Inflammatory macrophage treated with lipopolysaccharide for 4 hours (primary cell): ENCODE measurements at regions not wholly inside any gene's neighbourhood (a gene's known extent, or its start where the extent isn't known, plus 50 kb on each side); places are given as distances from the start of the nearest gene placed in this dataset.
"Not testable (repeated sequence)": the region's sequence is repeated elsewhere in the genome, so short reads cannot be mapped to it uniquely, and the experiment has no call there.

Source experiments
- DNase-seq: peaks from one replicate; pipeline ENCODE4 v3.0.0-alpha.2; 2020

DNA sequence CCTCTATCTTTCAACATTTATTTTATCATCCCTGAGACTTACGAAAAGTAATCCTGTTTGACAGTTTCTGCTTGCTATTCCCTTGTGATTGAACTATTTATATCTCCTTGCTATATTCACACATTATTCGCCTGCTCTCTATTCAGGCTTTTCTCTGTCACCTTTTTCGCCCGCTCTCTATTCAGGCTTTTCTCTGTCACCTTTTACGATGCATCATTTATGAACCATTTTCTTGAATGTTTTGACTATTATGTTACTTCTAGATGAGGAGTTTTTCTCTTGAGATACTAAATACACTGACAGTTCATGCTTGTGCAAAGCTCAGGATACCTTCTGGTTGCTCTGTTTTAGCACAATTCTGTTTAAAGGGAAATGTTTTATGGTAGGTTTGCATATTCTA is 143.3 kb upstream of the VSTM2A start:
- DNase-seq, result no peak

- no peak for DNase-seq
These were observed 132.3 kb upstream of the VSTM2A start for GRCh38 chr7:54409917-54410316.

DNA sequence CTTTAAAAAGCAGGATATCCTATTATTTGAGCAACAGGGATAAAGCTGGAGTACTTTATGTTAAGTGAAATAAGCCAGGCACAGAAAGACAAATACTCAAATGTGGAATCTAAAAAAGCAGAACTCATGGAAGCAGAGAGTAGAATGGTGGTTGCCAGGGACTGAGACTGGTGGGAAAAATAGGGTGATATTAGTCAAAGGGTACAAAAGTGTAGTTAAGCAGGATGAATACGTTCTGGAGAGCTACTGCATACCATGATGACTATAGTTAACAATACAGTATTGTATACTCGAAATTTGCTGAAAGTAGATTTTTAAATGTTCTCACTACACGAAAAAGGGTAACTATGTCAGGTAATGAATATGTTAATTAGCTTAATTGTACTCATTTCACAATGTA is 125.5 kb upstream of the VSTM2A start:
- DNase-seq, result no peak

GRCh38 chr7:54419209-54419608 is 123.0 kb upstream of the VSTM2A start:
- no peak for DNase-seq

- no peak for DNase-seq
These were observed 115.8 kb upstream of the VSTM2A start for GRCh38 chr7:54426406-54426805.

GRCh38 chr7:54429111-54429510 is 113.1 kb upstream of the VSTM2A start:
- no peak for DNase-seq

DNA sequence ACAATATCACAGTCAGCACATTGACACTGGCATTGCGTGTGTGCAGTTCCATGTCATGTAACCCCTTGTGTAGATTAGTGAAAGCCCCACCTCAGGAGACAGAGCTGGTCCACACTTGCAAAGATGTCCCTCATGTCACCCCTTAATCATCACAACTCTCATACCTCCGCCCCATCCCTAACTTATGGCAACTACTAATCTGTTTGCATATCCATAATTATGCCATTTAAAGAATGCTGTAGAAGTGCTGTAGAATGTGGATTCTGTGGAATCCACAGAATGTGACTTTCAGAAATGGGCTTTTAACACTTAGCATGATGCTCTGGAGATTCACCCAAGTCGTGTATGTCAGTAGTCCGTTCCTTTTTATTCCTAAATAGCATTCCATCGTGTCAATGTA is 102.8 kb upstream of the VSTM2A start:
- DNase-seq, result no peak

DNA sequence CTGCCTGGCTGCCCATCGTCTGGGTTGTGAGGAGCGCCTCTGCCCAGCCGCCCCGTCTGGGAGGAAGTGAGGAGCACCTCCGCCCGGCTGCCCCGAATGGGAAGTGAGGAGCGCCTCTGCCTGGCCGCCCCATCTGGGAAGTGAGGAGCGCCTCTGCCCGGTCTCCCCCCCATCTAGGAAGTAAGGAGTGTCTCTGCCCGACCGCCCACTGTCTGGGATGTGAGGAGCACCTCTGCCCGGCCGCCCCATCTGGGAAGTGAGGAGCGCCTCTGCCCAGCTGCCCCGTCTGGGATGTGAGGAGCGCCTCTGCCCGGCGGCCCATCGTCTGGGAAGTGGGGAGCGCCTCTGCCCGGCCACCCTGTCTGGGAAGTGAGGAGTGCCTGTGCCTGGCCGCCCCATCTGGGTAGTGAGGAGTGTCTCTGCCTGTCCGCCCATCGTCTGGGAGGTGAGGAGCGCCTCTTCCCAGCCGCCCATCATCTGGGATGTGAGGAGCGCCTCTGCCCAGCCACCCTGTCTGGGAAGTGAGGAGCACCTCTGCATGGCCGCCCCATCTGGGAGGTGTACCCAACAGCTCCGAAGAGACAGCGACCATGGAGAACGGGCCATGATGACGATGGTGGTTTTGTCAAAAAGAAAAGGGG is 98.0 kb upstream of the VSTM2A start:
- DNase-seq, result not testable (repeated sequence)

DNA sequence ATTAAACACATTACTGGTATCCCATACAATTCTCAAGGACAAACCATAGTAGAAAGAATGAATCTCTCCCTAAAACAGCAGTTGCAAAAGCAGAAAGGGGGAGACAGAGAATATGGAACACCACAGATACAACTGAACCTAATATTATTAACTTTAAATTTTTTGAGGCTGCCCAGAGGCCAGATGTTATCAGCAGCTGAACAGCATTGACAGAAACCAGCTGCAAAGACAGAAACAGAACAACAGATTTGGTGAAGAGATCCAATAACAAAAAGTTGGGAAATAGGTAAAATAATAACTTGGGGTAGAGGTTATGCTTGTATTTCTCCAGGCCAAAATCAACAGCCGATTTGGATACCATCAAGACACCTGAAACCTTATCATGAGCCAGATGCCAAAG is 89.0 kb upstream of the VSTM2A start:
- not testable (repeated sequence) for DNase-seq

GRCh38 chr7:54454700-54455099 is 87.5 kb upstream of the VSTM2A start:
- DNase-seq, result not testable (repeated sequence)

DNA sequence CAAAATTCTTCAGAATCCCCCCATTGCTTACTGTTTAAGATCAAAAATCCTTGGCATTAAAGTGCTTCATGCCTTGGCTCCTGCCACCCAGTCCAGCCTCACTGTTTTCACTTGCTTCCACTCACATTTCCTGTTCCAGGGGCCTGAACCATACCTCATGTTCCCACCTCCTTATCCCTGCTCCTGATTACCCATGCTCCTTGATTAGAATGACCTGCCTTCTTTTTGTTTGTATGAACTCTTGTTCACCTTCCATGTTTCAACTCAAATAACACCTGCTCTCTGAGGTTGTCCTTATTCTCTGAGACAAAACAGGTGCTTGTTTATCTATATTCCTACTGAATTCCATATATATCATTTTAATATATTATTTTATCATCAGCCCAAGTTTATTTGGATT is 77.1 kb upstream of the VSTM2A start:
- DNase-seq, result no peak

DNA sequence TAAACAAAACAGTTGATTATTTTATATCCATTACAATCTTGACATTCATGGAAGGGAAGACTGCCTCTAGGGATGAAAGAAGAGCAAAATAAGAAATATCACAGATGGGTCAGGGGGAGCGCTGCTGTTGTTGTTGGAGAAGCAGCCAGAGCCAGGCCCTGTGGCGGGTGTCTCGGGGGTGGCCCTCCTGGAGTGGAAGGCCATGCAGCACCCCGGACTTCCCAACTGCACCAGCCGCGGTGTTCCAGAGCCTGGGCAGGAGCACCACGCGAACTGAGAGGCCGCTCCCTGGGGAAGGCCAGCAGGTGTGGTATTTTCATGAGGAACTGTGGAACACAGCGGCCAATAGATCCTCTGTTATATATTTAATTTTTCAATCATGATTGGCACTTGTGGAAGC is 72.4 kb upstream of the VSTM2A start:
- DNase-seq, result no peak

- DNase-seq, result no peak
These were observed 65.6 kb upstream of the VSTM2A start for GRCh38 chr7:54476609-54477008.

GRCh38 chr7:54477083-54477482 is 65.1 kb upstream of the VSTM2A start:
- DNase-seq, result no peak

DNA sequence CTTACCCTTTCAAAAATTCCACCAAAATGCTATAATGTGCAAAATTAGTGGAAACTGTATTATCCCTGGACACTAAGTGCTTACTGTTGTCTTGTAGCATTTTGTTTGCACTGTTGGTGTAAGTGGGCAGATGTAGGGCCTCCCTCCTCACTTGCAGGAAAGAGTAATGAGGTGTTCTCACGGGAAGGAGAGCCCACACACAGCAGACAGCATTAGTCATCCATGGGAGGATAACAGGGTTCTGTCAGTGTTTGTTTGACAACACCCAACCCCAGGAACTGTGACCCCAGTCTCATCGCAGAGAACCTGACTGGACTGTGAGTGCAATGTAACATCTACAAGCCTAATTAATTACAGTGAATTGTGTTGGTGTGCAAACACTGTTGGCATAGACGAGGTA is 58.7 kb upstream of the VSTM2A start:
- no peak for DNase-seq

DNA sequence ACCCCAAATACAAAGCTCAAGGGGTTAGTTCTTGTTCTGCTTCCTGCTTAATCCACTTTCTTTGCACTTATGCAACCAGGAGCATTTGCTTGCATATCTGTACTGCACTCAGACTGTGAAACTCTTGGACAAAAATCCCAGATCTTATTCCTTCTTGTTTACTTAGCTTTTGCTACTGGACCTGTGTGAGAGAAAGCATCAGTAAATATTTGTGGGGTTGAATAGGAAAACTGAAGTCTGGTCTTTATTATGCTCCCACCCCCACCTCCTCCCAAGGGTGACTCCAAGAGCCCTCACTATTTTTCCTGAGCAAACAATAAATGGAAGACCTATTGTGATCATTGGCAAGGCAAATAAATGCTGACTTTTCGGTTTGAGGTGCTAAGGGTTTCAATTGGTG is 57.1 kb upstream of the VSTM2A start:
- DNase-seq, result no peak
